T47D (cell line): ENCODE measurements at regions not wholly inside any gene's neighbourhood (a gene's known extent, or its start where the extent isn't known, plus 50 kb on each side); places are given as distances from the start of the nearest gene placed in this dataset.
"Not testable (repeated sequence)": the region's sequence is repeated elsewhere in the genome, so short reads cannot be mapped to it uniquely, and the experiment has no call there.

Source experiments
- DNase-seq, 2 experiments: peaks; one replicate each; pipeline versions ENCODE4 v3.0.0 to v3.0.0-alpha.2; 2011 to 2012; ENCODE audit warnings: low read depth in 1 of 2, low spot score in 1 of 2
- JUND ChIP-seq: IDR thresholded peaks from 2 replicates; pipeline ENCODE4 v1.6.1; 2012; ENCODE audit warnings: low read depth
- in situ Hi-C: cut with HindIII; loops from 2 replicates; pipeline ENCODE4 v1.10.0; 2016; ENCODE audit warnings: low sequenced_read_pairs, low pct_unique_long_range_greater_than_20kb

DNA sequence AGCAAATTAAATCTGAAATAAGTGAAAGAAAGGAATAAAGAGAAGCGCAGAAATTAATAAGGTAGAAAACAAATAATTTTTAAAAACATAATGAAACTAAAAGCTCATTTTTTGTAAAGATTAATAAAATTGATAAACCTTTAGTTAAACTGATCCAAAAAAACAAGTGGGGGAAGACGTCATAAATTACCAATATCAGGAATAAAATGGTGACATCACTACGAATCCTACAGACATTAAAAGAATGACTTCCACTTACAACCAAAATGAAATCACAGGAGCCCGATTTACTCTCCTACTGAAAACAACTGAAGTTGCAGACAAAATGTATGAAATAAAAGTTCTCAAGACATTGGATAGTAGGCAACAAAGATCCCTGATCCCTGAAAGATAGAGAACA lies 68.1 kb upstream of the IFFO2 start:
- no peak for TF ChIP-seq JUND
- in situ Hi-C loops, result no loop called here
- DNase-seq, result no peak

DNA sequence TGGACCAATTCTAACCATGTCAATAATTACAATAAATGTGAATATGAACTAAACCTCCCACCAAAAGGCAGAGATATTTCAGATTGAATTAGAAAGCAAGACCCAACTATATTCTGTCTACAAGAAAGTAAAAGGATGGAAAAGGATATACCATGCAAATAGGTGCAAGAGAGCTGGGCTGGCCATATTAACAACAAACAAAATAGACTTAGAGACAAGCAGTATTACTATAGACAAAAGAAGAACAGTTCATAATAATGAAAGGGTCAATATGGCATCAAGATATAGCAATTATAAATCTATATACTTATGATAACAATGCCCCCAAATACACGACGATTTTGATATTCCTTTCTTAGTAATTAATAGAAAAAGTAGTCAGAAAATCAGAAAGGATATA lies 67.3 kb upstream of the IFFO2 start:
- no peak for DNase-seq
- no peak for TF ChIP-seq JUND
- in situ Hi-C loops, result no loop called here

DNA sequence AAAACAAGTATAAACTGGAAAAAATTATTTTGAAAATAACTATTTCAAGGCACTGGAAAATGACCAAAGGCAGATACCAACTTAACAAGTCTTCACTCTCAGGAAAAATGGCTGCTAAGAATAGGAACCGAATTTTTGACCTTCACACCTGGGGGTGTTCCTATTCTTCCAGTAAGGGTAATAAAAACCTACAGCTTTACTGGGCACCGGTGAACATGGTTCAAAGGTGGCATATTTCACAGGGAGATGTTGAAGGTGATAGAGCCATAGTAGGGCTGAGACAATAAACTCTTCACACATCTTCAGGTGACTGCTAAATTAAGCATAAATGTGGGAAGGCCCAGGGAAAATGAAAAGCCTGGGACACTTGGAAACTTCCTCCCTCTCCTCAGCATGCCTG lies 65.4 kb upstream of the IFFO2 start:
- in situ Hi-C loops, result no loop called here
- TF ChIP-seq JUND, result no peak
- peak in 1 of 2 experiments; percentile 24 for DNase-seq

DNA sequence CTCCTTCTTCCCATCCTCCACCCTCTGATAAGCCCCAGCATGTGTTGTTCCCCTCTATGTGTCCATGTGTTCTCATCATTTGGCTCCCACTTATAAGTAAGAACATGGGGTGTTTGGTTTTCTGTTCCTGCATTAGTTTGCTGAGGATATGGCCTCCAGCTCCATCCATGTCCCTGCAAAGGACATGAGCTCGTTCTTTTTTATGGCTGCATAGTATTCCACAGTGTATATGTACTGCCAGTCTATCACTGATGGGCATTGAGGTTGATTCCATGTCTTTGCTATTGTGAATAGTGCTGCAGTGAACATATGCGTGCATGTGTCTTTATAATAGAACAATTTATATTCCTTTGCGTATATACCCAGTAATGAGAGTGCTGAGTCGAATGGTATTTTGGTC lies 62.8 kb upstream of the IFFO2 start:
- in situ Hi-C loops, DNase-seq: not testable (repeated sequence)

DNA sequence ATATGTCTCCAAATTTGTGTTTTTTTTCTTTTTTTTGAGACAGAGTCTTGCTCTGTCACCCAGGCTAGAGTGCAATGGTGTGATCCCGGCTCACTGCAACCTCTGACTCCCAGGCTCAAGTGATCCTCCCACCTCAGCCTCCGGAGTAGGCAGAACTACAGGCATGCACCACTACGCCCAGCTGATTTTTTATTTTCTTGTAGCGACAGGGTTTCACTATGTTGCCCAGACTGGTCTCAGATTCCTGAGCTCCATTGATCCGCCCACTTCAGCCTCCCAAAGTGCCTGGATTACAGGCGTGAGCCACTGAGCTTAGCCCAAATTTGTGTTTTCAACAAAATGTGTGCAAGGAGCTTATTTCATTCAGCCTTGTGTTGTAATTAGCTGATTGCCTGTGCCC lies 59.0 kb upstream of the IFFO2 start:
- TF ChIP-seq JUND, result no peak
- in situ Hi-C loops, result no loop called here
- DNase-seq, result no peak

DNA sequence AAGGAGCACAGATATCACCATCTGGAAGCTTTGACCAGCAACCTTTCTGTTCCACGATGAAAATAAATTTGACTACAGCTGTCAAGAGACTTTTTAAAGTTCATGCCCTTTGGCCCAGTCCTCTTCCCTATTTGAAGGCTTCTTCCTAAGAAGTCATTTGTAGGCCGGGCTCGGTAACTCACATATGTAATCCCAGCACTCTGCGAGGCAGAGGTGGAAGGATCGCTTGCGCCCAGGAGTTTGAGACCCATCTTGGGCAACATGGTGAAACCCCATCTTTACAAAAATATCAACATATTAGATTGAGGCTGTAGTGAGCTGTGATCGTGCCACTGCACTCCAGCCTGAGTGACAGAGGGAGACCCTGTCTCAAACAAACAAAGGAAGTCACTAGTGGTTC lies 58.3 kb upstream of the IFFO2 start:
- no peak for DNase-seq
- TF ChIP-seq JUND, result no peak
- in situ Hi-C loops, result no loop called here

DNA sequence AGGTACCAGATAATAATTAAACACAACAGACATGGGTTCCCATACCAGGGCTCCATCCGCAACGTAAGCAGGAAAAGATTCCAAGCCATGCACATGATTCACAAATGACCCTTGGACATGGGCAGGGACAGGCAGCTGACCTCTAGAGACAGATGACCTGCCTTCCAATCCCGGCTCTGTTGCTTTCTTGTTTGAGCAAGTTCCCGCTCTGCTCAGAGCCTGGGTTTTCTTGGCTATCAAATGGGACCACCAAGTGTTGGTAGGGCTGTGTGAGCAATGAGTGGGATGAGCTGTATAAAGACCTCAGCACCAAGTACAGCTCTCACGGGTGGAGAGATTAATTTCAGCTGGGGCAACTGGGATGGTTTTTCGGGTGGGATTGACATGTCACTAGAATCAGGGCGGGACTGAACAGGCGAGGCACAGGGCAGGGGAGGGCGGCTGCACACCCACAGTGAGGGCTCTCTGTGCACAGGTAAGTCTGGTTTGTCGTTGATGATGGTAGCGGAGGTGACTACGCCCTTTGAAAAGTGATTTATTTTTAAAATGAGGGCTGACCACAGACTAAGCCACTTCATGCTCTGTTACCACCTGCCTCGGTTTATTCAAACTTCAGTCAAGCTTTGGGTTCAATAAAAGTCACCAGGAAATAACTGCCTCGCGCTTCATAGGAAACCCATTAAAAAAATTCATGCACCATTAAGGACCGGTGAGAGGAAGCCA lies 57.5 kb upstream of the IFFO2 start:
- no peak for TF ChIP-seq JUND
- in situ Hi-C loops, result no loop called here
- DNase-seq, result no peak

DNA sequence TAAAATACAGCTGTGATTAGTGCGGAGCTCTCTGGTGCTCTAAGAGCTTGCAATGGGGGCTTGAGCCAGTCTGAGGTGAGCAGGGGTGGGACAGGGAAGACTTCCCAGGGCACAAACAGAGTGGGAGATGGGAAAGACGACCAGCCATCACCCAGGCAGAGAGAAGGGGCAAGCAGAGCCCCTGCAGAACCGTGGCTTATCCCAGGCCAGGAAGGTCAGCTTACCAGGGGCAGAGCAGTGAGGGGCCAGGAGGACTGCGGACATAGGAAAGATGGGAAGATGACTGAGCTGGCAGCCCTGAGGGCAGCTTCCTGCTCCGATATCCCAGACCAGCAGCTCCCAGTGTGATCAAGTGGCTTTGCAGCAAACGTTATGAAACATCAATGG lies 55.4 kb upstream of the IFFO2 start:
- in situ Hi-C loops, result no loop called here
- no peak for TF ChIP-seq JUND
- DNase-seq, result no peak

DNA sequence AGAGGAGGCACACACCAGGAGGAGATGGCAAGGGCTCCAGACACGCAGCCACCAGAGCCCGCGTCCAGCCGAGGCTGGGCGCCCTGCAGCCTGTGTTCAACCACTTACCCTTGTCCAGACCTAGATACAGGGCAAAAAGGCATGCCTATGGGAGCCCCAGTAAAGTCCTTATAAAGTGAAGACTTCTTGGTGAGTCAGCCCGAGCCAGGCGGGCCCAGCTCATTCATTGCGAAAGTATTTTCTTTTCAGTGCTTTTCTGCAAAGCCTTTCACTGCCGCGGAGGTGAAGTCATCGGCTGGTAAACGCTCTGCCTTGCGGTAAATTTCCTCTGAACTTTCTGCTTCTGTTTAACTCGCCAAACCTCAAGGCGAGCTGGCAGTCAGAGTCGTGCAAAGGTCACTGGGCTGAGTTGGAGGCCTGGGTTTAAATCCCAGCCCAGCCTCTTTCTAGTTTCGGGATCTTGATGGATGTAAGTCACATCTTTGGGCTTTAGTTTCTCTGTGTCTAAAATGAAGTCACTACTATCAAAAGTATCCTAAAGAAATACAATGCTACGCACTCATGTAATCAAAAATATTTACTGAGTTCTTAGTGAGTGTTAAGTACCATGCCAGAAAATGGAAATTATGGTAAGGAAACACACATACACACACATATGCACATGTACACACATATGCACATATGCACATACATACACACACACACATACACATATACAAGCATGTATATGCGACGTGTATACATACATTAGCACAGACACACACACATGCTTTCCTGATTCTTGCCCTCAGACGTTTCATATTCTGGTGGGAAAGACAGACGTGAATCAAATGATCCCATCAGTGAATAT lies 54.7 kb upstream of the IFFO2 start:
- in situ Hi-C loops, result no loop called here

DNA sequence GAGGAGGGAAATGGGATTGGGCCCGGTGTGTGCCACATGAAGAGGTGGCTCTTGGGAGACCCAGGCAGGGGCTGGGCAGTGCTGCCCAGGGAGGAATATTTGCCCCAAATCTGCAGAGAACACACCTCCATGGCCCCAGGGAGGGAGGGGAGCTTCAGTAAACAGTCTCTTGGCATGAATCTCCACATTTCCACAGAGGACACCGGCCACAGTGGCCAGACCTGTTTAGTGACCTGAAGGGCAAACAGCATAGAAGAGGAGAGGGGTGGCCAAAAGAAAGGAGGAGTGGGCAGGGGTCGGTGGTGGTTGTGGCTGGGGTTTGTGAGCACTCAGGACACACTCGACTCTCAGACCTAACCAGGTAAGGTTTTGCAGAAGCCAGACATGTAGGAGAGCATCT lies 54.0 kb upstream of the IFFO2 start:
- no peak for TF ChIP-seq JUND
- in situ Hi-C loops, result no loop called here
- DNase-seq, result peak; percentile 33 to 89

More for the DNA sequence above, 54.7 kb upstream of the IFFO2 start:
- no peak for TF ChIP-seq JUND
- peak in 1 of 2 experiments; percentile 83 for DNase-seq

DNA sequence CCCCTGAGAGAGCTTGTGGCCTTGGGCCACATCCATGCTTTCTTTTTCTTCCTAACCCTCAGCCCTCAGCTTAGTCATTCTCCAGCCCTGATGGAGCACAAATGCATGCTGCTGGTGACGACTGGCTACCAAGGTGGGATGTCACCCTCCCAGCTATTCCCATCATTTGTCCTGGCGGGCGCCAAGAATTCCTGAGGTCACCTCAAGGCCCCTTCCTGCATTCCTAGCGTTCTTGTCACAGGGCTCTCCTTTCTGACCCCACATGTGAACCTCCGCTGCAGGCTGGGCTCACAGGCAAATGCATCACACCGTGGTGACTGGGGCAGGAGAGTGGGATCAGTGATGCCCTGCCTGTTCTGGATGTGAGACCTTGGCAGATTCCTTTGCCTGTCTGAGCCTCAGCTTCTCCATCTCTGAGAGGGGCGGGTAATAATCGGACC lies 53.4 kb upstream of the IFFO2 start:
- in situ Hi-C loops, result no loop called here
- peak in 1 of 2 experiments; percentile 74 for DNase-seq
- TF ChIP-seq JUND, result no peak

DNA sequence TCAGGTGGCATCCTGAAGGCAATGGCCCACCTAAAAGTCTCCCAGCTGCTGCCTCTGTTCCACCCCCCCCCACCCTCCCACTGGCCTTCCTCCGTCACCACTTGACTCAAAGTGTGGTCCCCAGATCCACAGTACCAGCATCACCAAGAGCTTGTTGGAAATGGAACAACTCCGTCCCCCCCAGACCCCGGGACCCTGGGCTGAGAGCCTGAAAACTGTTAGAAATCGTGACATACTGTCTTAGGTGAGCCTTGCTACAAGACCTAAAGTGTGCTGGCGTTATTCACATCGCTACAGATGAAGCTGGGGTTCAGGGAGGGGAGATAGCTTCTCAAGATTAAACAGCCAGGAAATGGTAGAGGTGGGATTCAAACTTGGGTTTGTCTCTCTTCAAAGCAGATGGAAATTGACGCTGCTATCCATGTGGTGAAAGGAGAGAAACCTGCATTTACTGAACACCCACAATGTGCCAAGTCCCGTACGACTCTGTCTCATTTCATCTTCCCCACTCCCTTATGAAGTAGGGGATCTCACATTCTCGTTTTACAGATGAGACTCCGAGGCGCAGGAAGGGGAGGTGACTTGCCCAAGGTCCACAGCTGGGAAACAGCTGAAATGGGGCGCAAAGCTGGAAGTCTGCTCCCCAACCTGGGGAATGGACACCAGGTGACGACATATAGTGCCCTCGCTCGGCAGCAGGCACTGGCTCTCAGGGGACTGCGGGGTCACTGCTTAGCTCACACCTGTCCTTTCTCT lies 52.8 kb upstream of the IFFO2 start:
- no peak for TF ChIP-seq JUND
- in situ Hi-C loops, result no loop called here
- no peak for DNase-seq
